ENCODE measurements at regions not wholly inside any gene's neighbourhood (a gene's known extent, or its start where the extent isn't known, plus 50 kb on each side); places are given as distances from the start of the nearest gene placed in this dataset.

DNA sequence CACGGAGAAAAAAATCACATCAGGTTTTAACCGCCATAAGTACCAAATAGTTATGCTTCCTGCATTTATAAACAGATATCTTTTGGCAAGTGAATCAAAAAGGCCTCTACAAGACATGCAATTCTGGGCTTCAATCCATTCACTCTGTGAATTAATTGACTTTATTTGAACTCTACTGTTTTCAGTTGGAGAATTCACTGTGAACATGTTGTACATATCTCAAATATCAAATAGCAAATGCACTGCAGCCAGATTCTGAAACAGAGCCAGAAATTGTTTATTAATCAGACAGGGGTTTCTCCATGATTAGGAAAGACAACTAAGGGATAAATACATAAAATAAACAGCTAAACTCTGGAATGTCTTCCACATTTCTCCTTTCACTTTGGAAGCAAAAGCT lies 445.4 kb upstream of the NFIA start:
- Histone ChIP-seq H2BK20ac (ENCODE audit: low read length) (no peak overlapping the region), H3K23ac (ENCODE audit: insufficient read length) (no peak overlapping the region), H3K4me1 (replicated peaks in 1 of 4; ENCODE audit: control insufficient read depth in 3 of 4, insufficient read depth in 4 of 4, low read length in 3 of 4) (0 out of 7 replicates have a peak, but pooled peaks cover 0 to 2% (median 0%) of the 10 kb centered on the region in 4 experiments), H3K14ac (ENCODE audit: insufficient read length) (no peak overlapping the region), H2BK120ac (replicated peaks; ENCODE audit: low read depth, low read length) (no peak overlapping the region), H3K79me1 (ENCODE audit: low read depth, low read length) (no peaks in the 10 kb centered on the region), H3K9ac (replicated peaks in 1 of 4; ENCODE audit: extremely low read depth in 1 of 4, low read depth in 3 of 4, low read length in 3 of 4) (no peak overlapping the region), H3K27me3 (replicated peaks in 1 of 4; ENCODE audit: control insufficient read depth in 3 of 4, extremely low read depth in 1 of 4, insufficient read depth in 3 of 4, low read length in 3 of 4) (no peaks in the 10 kb centered on the region), H2BK12ac (ENCODE audit: low read depth, low read length) (no peak overlapping the region), H2BK5ac (ENCODE audit: low read depth, low read length) (no peak overlapping the region), H4K20me1 (replicated peaks in 1 of 2; ENCODE audit: control insufficient read depth in 1 of 2, insufficient read depth in 2 of 2, low read length in 2 of 2) (no peaks in the 10 kb centered on the region), H3K4me2 (ENCODE audit: insufficient read depth in 1 of 2, low read depth in 2 of 2, low read length in 2 of 2) (no peak overlapping the region), H2BK15ac (ENCODE audit: low read length) (no peak overlapping the region), H3K9me3 (ENCODE audit: insufficient read depth in 2 of 2, low read depth in 1 of 2, low read length in 1 of 2) (no peaks in the 10 kb centered on the region), H2AK5ac (ENCODE audit: low read depth, low read length) (no peak overlapping the region), H3K79me2 (ENCODE audit: control insufficient read depth in 1 of 2, insufficient read depth in 2 of 2, low read length in 2 of 2) (no peaks in the 10 kb centered on the region), H3K23me2 (ENCODE audit: low read depth, low read length) (no peaks in the 10 kb centered on the region), H4K8ac (ENCODE audit: extremely low read depth, insufficient read depth, low read length) (no peak overlapping the region), H3K27ac (ENCODE audit: low read depth, low read length) (no peak overlapping the region), H2AFZ (ENCODE audit: low read length) (no peak overlapping the region), H3K4ac (replicated peaks; ENCODE audit: insufficient read length, low read depth, low read length) (no peak overlapping the region), H3K36me3 (ENCODE audit: control insufficient read depth in 2 of 4, insufficient read depth in 4 of 4, low read length in 3 of 4) (no peaks in the 10 kb centered on the region), H4K5ac (ENCODE audit: insufficient read length, low read depth, low read length) (no peak overlapping the region), H3K4me3 (ENCODE audit: extremely low read depth in 1 of 4, insufficient read depth in 2 of 4, low read depth in 3 of 4, low read length in 4 of 4) (no peak overlapping the region), H3K56ac (replicated peaks; ENCODE audit: insufficient read length, low read depth, low read length) (no peak overlapping the region), H4K91ac (replicated peaks; ENCODE audit: insufficient read length, low read length) (no peak overlapping the region), H3K18ac (ENCODE audit: extremely low read depth, low read length) (no peak overlapping the region)
- DNase-seq (ENCODE audit: low read depth in 1 of 2, low spot score in 2 of 2): no peak
- no peak for FAIRE-seq
- WGBS, 2 experiments (ENCODE audit: extremely low coverage in 1 of 2, insufficient coverage in 1 of 2, insufficient read length in 1 of 2, insufficient replicate concordance in 2 of 2, low coverage in 1 of 2, low lambda C conversion rate in 2 of 2, missing lambda C conversion rate in 1 of 2): 97% methylated on average over 2 of the region's 2 CpGs; no CpG with 5 or more reads in 1 of the 2 experiments
- POLR2A ChIA-PET (ENCODE audit: partially characterized antibody): no interaction called here
- CTCF ChIA-PET (ENCODE audit: partially characterized antibody): no interaction called here
- TF ChIP-seq SAP30 (IDR thresholded peaks at IDR 0.05; ENCODE audit: insufficient read depth, insufficient replicate concordance, low read length) (no peak), KDM5A (IDR thresholded peaks at IDR 0.05; ENCODE audit: low read length) (no peak), CEBPB (IDR thresholded peaks at IDR 0.05; ENCODE audit: low read depth, low read length) (no peak), KDM1A (IDR thresholded peaks at IDR 0.05; ENCODE audit: borderline replicate concordance, low read length) (no peak), NRF1 (IDR thresholded peaks at IDR 0.05; ENCODE audit: low read depth, low read length) (no peak), SP4 (IDR thresholded peaks at IDR 0.05; ENCODE audit: low read length) (no peak), SP1 (IDR thresholded peaks at IDR 0.05; ENCODE audit: low read depth, low read length) (no peak), NANOG (IDR thresholded peaks at IDR 0.05; ENCODE audit: insufficient read depth, low read depth, low read length, poor library complexity, severe bottlenecking) (no peak), TEAD4 (IDR thresholded peaks at IDR 0.05; ENCODE audit: low read depth, low read length) (no peak), BCL11A (IDR thresholded peaks at IDR 0.05; ENCODE audit: low read depth in 2 of 2, low read length in 2 of 2) (no peak), MAFK (IDR thresholded peaks at IDR 0.05; ENCODE audit: low read depth, low read length) (no peak), TAF1 (IDR thresholded peaks at IDR 0.05; ENCODE audit: low read depth, low read length) (no peak), POLR2A (IDR thresholded peaks at IDR 0.05; ENCODE audit: control extremely low read depth in 1 of 2, low read depth in 2 of 2, low read length in 2 of 2) (no peak)
- TF ChIP-seq, protein P1, sequence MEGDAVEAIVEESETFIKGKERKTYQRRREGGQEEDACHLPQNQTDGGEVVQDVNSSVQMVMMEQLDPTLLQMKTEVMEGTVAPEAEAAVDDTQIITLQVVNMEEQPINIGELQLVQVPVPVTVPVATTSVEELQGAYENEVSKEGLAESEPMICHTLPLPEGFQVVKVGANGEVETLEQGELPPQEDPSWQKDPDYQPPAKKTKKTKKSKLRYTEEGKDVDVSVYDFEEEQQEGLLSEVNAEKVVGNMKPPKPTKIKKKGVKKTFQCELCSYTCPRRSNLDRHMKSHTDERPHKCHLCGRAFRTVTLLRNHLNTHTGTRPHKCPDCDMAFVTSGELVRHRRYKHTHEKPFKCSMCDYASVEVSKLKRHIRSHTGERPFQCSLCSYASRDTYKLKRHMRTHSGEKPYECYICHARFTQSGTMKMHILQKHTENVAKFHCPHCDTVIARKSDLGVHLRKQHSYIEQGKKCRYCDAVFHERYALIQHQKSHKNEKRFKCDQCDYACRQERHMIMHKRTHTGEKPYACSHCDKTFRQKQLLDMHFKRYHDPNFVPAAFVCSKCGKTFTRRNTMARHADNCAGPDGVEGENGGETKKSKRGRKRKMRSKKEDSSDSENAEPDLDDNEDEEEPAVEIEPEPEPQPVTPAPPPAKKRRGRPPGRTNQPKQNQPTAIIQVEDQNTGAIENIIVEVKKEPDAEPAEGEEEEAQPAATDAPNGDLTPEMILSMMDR (IDR thresholded peaks at IDR 0.05; ENCODE audit: control extremely low read depth in 1 of 3, insufficient read depth in 1 of 3, low read depth in 1 of 3, low read length in 3 of 3): no peak
